A673 (cell line): ENCODE measurements at regions not wholly inside any gene's neighbourhood (a gene's known extent, or its start where the extent isn't known, plus 50 kb on each side); places are given as distances from the start of the nearest gene placed in this dataset.

ENCODE experiments used
- EZH2 ChIP-seq: fragments of 200-600 bp; sonication (generic); IDR thresholded peaks from 2 replicates; pipeline ENCODE4 v1.6.1; 2017; ENCODE audit warnings: borderline replicate concordance, low read depth, mild to moderate bottlenecking, mixed read lengths, antibody characterized with exemption, low read length; ENCODE audit not compliant: poor library complexity, severe bottlenecking
- TF ChIP-seq, protein P1 (sequence below): fragments of 300-800, 200-600 bp; sonication (generic); conservative IDR thresholded peaks from 2 replicates; pipeline ENCODE4 v1.5.1; 2017; ENCODE audit warnings: low read depth, mild to moderate bottlenecking, antibody characterized with exemption, low read length, moderate library complexity, mixed read lengths

DNA sequence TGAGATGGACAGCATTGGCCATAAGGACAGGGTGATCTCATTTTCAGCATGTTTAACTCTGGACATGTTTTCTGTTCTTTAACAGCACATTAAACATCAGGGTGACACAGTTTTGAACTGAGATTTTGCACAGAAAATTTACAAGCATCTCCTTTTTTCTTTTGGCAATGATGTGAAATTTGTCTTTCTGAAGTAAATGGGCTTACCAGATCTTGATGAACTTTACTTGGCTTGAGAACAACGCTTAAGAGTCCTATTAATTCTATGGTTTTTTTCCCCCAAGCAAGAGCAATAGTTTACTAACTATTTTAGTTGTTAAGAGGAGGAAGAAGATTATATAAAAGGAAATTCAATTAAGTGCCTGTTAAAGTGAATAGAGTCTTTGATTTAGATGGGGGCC, 491.0 kb downstream of the SNAPC1 start:
- TF ChIP-seq, protein P1, sequence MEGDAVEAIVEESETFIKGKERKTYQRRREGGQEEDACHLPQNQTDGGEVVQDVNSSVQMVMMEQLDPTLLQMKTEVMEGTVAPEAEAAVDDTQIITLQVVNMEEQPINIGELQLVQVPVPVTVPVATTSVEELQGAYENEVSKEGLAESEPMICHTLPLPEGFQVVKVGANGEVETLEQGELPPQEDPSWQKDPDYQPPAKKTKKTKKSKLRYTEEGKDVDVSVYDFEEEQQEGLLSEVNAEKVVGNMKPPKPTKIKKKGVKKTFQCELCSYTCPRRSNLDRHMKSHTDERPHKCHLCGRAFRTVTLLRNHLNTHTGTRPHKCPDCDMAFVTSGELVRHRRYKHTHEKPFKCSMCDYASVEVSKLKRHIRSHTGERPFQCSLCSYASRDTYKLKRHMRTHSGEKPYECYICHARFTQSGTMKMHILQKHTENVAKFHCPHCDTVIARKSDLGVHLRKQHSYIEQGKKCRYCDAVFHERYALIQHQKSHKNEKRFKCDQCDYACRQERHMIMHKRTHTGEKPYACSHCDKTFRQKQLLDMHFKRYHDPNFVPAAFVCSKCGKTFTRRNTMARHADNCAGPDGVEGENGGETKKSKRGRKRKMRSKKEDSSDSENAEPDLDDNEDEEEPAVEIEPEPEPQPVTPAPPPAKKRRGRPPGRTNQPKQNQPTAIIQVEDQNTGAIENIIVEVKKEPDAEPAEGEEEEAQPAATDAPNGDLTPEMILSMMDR = no peak
- no peak for TF ChIP-seq EZH2
